ENCODE measurements at regions not wholly inside any gene's neighbourhood (a gene's known extent, or its start where the extent isn't known, plus 50 kb on each side); places are given as distances from the start of the nearest gene placed in this dataset.

DNA sequence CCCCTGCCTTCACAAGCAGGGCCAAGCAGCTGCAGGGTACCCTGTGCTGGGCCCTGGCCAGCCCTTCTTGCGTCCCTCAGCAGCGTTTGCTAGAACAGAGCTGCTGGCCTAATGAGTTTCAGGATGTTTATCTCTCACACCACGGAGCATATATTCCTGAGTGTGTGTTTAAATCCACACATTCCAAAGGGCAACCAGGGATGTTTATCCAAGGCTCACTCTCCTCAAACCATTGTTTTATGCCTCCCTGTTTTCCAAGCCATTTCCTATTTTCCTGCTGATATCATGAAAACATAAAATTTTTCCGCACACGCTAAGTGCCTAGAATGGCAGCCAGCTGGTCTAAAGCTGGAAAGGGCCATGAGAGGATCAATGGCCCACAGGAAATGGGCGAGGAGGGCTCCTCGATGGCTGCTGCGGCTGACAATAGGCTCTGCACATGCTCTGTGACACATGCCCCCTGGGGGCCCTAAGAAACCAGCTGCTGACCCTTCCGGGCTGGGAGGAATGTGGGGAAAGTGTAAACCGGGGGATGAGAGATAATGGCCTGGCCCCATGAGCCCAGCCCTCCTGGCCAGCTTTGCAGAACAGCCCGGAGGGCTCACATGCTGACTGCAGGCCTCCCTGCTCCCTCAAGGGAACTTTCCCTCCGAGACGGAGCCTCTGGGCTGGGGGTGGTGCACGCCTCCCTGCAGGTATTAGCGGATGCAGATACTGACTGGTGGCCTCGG, 194.0 kb downstream of the NDUFA10 start:
- Histone ChIP-seq H3K4me3 (no peak overlapping the region), H3K79me2 (ENCODE audit: control insufficient read depth, insufficient read depth, low read length) (no peaks in the 10 kb centered on the region), H3K36me3 (ENCODE audit: control insufficient read depth, insufficient read depth, low read length) (no peaks in the 10 kb centered on the region), H3K9me3 (replicated peaks; ENCODE audit: control insufficient read depth, insufficient read depth, low read depth, low read length) (no peaks in the 10 kb centered on the region), H3K9me1 (ENCODE audit: control insufficient read depth, insufficient read depth, low read length) (no peaks in the 10 kb centered on the region), H2AFZ (ENCODE audit: low read depth, low read length) (no peak overlapping the region), H4K20me1 (replicated peaks; ENCODE audit: control insufficient read depth, insufficient read depth, low read length) (no peaks in the 10 kb centered on the region), H3K27ac (ENCODE audit: extremely low read depth, low read depth, low read length) (no peak overlapping the region), H3K4me1 (replicated peaks in 1 of 2; ENCODE audit: control insufficient read depth in 2 of 2, insufficient read depth in 2 of 2, low read length in 2 of 2) (no peaks in the 10 kb centered on the region), H3K27me3 (ENCODE audit: control insufficient read depth in 2 of 2, insufficient read depth in 2 of 2, low read length in 2 of 2) (peaks cover 0 to 67% of the 10 kb centered on the region in 2 experiments; a peak in 2 of 5 replicates), H3K4me2 (ENCODE audit: insufficient read depth, low read length) (no peak overlapping the region), H3K9ac (ENCODE audit: insufficient read depth in 1 of 2, low read depth in 2 of 2, low read length in 2 of 2) (no peak overlapping the region)
- CTCF ChIA-PET (ENCODE audit: low intra/inter-chr PET ratio): no interaction called here
- TF ChIP-seq HCFC1 (IDR thresholded peaks at IDR 0.05; ENCODE audit: low read depth, low read length) (no peak), NRF1 (conservative IDR thresholded peaks at IDR 0.05 in 1 of 2, IDR thresholded peaks at IDR 0.05 in 1 of 2) (0 out of 4 replicates have a peak, but pooled peaks of 1 of the 2 experiments have one; percentile 19)
- in situ Hi-C loops (cut with MboI): no loop called here
- intact Hi-C loops (cut with micrococcal nuclease): no loop called here
- 3% methylated on average over 14 of the region's 16 CpGs for WGBS (ENCODE audit: insufficient coverage, low coverage, missing lambda C conversion rate)
- ATAC-seq: no peak; the same call in 2 of the 3 replicates
- no peak for DNase-seq (ENCODE audit: extremely low read depth in 1 of 4, low spot score in 3 of 4)
- FAIRE-seq: no peak
- BruUV-seq (replicated peaks): no TSS peak
- POLR2A ChIA-PET: no interaction called here

DNA sequence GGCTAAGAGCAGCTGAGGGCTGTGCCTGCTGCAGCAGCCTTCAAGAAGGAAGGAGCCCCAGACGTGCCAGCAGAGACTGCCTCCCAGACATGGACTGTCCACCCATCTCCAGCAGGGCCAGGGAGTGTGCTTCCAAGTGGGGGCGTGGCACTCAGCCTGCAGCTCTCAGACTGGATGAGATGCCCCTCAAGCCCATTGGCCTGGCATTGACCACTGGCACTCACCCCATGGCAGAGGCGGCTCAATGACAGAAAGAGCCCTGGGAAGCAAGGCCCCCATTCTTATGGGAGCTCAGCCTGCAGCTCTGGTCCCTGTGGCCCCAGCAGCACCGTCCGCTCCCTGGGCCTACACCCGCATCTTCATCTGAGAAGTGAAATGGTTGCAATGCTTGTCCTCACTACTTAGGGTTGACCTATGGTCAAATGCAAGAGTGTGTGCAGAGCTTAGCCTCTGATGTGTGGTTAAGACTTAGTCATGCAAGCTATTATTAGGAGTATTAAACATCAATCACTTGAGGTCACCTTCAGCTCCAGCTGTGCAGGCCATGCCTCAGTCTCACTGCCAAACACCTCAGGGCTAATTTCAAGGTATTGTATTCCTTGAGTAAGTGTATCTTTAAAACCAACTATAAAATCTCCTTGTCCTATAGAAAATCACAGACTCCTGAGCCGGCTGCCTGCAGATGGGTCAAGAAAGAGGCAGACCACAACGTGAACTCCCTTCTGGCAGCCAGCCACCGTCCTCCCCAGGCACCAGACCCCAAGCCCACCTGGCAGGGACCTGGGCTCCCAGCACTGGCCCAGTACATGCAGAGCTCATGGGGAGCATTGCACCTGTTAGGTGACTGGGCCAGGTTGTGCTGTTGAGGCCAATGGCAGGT, 194.8 kb downstream of the NDUFA10 start:
- POLR2A ChIA-PET: no interaction called here
- Histone ChIP-seq H3K27ac (ENCODE audit: extremely low read depth, low read depth, low read length) (no peak overlapping the region), H3K9me1 (ENCODE audit: control insufficient read depth, insufficient read depth, low read length) (no peaks in the 10 kb centered on the region), H3K4me1 (replicated peaks in 1 of 2; ENCODE audit: control insufficient read depth in 2 of 2, insufficient read depth in 2 of 2, low read length in 2 of 2) (no peaks in the 10 kb centered on the region; a peak in 1 of 5 replicates), H3K27me3 (ENCODE audit: control insufficient read depth in 2 of 2, insufficient read depth in 2 of 2, low read length in 2 of 2) (peaks cover 0 to 72% of the 10 kb centered on the region in 2 experiments; a peak in 2 of 5 replicates), H3K9me3 (replicated peaks; ENCODE audit: control insufficient read depth, insufficient read depth, low read depth, low read length) (no peaks in the 10 kb centered on the region), H2AFZ (ENCODE audit: low read depth, low read length) (no peak overlapping the region), H3K79me2 (ENCODE audit: control insufficient read depth, insufficient read depth, low read length) (no peaks in the 10 kb centered on the region), H4K20me1 (replicated peaks; ENCODE audit: control insufficient read depth, insufficient read depth, low read length) (no peaks in the 10 kb centered on the region), H3K4me2 (ENCODE audit: insufficient read depth, low read length) (no peak overlapping the region), H3K4me3 (no peak overlapping the region), H3K9ac (ENCODE audit: insufficient read depth in 1 of 2, low read depth in 2 of 2, low read length in 2 of 2) (no peak overlapping the region), H3K36me3 (ENCODE audit: control insufficient read depth, insufficient read depth, low read length) (no peaks in the 10 kb centered on the region)
- in situ Hi-C loops (cut with MboI) (no loop called here), intact Hi-C loops (cut with micrococcal nuclease) (no loop called here)
- DNase-seq (ENCODE audit: extremely low read depth in 1 of 4, low spot score in 3 of 4) (no peak), ATAC-seq (no peak), FAIRE-seq (no peak)
- 2% methylated on average over 7 of the region's 9 CpGs for WGBS (ENCODE audit: insufficient coverage, low coverage, missing lambda C conversion rate)
- CTCF ChIA-PET (ENCODE audit: low intra/inter-chr PET ratio): no interaction called here
- BruUV-seq (replicated peaks): no TSS peak
- TF ChIP-seq, protein P1, sequence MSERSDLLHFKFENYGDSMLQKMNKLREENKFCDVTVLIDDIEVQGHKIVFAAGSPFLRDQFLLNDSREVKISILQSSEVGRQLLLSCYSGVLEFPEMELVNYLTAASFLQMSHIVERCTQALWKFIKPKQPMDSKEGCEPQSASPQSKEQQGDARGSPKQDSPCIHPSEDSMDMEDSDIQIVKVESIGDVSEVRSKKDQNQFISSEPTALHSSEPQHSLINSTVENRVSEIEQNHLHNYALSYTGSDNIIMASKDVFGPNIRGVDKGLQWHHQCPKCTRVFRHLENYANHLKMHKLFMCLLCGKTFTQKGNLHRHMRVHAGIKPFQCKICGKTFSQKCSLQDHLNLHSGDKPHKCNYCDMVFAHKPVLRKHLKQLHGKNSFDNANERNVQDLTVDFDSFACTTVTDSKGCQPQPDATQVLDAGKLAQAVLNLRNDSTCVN (CRISPR knock-in tag; IDR thresholded peaks at IDR 0.05): no peak
- TF ChIP-seq, protein P2, sequence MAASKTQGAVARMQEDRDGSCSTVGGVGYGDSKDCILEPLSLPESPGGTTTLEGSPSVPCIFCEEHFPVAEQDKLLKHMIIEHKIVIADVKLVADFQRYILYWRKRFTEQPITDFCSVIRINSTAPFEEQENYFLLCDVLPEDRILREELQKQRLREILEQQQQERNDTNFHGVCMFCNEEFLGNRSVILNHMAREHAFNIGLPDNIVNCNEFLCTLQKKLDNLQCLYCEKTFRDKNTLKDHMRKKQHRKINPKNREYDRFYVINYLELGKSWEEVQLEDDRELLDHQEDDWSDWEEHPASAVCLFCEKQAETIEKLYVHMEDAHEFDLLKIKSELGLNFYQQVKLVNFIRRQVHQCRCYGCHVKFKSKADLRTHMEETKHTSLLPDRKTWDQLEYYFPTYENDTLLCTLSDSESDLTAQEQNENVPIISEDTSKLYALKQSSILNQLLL (CRISPR knock-in tag; IDR thresholded peaks at IDR 0.05; ENCODE audit: borderline replicate concordance): no peak
- TF ChIP-seq ZC3H4 (CRISPR knock-in tag; IDR thresholded peaks at IDR 0.05; ENCODE audit: borderline replicate concordance): no peak
- TF ChIP-seq PRMT5 (CRISPR knock-in tag; IDR thresholded peaks at IDR 0.05): no peak
- TF ChIP-seq EWSR1 (IDR thresholded peaks at IDR 0.05; ENCODE audit: borderline replicate concordance, low read depth, partially characterized antibody): no peak
- no peak for TF ChIP-seq POLR3A (IDR thresholded peaks at IDR 0.05; ENCODE audit: borderline replicate concordance, extremely low read depth, insufficient read depth, insufficient read length)
- TF ChIP-seq SMARCC2 (IDR thresholded peaks at IDR 0.05; ENCODE audit: low read depth): no peak
- TF ChIP-seq, protein P3, sequence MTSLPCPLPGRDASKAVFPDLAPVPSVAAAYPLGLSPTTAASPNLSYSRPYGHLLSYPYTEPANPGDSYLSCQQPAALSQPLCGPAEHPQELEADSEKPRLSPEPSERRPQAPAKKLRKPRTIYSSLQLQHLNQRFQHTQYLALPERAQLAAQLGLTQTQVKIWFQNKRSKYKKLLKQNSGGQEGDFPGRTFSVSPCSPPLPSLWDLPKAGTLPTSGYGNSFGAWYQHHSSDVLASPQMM (CRISPR knock-in tag; IDR thresholded peaks at IDR 0.05): no peak
